ENCODE measurements at regions not wholly inside any gene's neighbourhood (a gene's known extent, or its start where the extent isn't known, plus 50 kb on each side); places are given as distances from the start of the nearest gene placed in this dataset.

DNA sequence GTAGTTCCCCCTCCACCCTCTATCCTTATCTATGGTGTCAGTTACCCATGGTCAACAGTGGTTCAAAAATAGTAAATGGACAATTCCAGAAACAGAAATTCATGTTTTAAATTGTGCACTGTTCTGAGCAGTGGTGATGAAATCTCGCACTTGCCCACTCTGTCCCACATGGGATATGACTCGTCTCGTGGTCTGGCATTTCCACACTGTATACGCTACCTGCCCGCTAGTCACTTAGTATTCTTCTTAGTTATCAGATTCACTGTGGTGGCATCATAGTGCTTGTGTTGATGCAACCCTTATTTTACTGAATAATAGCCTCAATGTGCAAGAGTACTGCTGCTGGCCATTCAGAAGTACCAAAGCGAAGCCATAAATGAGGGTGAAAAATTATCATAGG is 507.0 kb downstream of the SNAPC1 start:
- Histone ChIP-seq H3K9me3 (peaks cover 0 to 1% (median 0%) of the 10 kb centered on the region in 11 donors), H3K36me3 (no peaks in the 10 kb centered on the region), H3K27me3 (no peaks in the 10 kb centered on the region), H3K4me1 (no peaks in the 10 kb centered on the region), H3K27ac (no peak overlapping the region), H3K4me3 (no peak overlapping the region)
- ATAC-seq = no peak
- TF ChIP-seq, protein P1, sequence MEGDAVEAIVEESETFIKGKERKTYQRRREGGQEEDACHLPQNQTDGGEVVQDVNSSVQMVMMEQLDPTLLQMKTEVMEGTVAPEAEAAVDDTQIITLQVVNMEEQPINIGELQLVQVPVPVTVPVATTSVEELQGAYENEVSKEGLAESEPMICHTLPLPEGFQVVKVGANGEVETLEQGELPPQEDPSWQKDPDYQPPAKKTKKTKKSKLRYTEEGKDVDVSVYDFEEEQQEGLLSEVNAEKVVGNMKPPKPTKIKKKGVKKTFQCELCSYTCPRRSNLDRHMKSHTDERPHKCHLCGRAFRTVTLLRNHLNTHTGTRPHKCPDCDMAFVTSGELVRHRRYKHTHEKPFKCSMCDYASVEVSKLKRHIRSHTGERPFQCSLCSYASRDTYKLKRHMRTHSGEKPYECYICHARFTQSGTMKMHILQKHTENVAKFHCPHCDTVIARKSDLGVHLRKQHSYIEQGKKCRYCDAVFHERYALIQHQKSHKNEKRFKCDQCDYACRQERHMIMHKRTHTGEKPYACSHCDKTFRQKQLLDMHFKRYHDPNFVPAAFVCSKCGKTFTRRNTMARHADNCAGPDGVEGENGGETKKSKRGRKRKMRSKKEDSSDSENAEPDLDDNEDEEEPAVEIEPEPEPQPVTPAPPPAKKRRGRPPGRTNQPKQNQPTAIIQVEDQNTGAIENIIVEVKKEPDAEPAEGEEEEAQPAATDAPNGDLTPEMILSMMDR (IDR thresholded peaks at IDR 0.05) = no peak
- intact Hi-C loops (cut with DNase I) = no loop called here
- WGBS, 2 donors = 86 to 90% methylated on average over 6 of the region's 6 CpGs
- no peak for DNase-seq

DNA sequence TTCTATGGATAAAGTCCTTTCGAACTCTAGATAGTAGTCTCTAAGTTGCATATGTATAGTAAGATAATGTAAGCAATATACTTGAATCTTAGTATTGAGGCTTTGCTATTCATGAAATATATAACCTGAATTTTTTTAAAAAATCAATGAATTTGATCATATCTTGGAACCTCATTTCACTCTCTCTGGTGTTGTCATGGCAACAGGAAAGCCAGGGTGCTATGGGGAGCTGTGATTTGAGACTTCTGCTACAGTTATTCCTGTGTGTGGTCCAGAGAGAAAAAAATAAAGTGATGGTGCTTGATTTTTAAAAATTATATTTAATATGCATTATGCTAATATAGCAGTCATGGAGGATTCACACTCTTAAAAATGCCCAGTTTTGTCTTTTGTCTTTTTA is 508.0 kb downstream of the SNAPC1 start:
- Histone ChIP-seq H3K36me3 (no peaks in the 10 kb centered on the region), H3K27me3 (no peaks in the 10 kb centered on the region), H3K4me1 (no peaks in the 10 kb centered on the region), H3K4me3 (no peak overlapping the region), H3K27ac (no peak overlapping the region), H3K9me3 (peaks cover 0 to 10% (median 0%) of the 10 kb centered on the region in 11 donors)
- intact Hi-C loops (cut with DNase I) = no loop called here
- TF ChIP-seq, protein P1 (IDR thresholded peaks at IDR 0.05) = no peak
- ATAC-seq = no peak
- DNase-seq = no peak
- 76 to 96% methylated on average over 1 of the region's 1 CpG for WGBS, 2 donors

DNA sequence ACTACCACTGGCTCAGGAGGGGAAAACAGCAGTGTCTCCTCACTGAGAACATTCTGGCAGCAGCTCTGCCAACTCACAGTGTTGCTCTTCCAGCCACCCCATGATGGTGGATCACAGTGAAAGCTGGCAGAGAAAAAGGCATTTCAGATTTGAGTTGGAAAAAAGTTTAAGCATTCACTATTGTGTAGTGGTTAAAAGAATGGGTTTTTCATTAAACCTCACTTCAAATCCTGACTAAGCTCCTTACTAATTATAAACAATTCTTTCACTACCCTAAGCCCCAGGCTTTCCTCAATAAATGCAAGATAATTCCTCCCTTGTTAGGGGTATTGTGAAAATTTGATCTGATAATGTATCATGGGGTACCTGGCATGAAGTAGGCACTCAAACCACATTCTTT is 518.1 kb downstream of the SNAPC1 start:
- H3K4me3 ChIP-seq = no peak overlapping the region
- H3K27ac ChIP-seq = no peak overlapping the region
- H3K36me3 ChIP-seq = no peaks in the 10 kb centered on the region
- TF ChIP-seq, protein P1 (IDR thresholded peaks at IDR 0.05) = no peak
- DNase-seq (no peak), ATAC-seq (no peak)
- intact Hi-C loops (cut with DNase I) = no loop called here
- no peaks in the 10 kb centered on the region for H3K27me3 ChIP-seq
- H3K9me3 ChIP-seq = peaks cover 0 to 7% (median 0%) of the 10 kb centered on the region in 11 donors
- H3K4me1 ChIP-seq = no peaks in the 10 kb centered on the region

DNA sequence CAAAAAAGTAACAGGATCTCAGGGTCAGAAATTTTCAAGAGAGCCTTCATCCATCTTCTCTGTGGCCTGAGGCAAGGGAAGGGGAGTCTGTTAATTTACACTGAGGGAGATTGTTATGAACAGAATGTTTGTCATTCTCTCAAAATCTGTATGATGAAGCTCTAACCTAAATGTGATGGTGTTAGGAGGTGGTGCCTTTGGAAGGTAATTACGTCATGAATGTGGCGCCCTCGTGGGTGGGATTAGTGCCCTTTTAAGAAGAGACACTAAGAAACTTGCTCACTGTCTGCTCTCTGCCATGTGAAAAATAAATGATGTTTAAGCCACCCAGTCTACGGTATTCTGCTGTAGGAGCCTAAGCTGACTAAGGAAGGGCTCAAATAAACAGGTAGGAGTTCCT is 521.6 kb downstream of the SNAPC1 start:
- 84% methylated on average over 4 of the region's 4 CpGs for WGBS, 2 donors
- TF ChIP-seq, protein P1 (IDR thresholded peaks at IDR 0.05) = no peak
- ATAC-seq (no peak), DNase-seq (no peak)
- intact Hi-C loops (cut with DNase I) = no loop called here
- no peaks in the 10 kb centered on the region for H3K4me1 ChIP-seq
- no peaks in the 10 kb centered on the region for H3K27me3 ChIP-seq
- no peak overlapping the region for H3K4me3 ChIP-seq
- no peak overlapping the region for H3K27ac ChIP-seq
- H3K9me3 ChIP-seq = peaks cover 0 to 7% (median 0%) of the 10 kb centered on the region in 11 donors
- H3K36me3 ChIP-seq = no peaks in the 10 kb centered on the region

DNA sequence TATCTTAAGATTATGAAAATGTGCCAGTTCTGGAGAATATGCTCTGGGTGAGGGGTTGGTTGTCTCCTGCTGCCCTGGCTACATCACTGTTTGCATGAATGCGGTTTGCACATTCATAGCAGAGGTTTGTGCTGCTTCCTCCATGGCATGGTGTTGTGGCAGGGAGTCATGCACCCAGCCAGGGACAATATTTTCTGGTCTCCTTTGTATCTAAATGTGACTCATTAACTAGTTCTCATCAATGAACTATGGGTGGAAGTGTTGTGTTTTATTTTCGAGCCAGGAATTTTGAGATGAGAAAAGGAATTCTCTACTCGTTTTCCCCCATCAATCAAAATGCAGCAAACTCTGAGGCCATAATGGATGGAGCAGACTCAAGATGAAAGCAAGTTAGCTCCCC is 527.3 kb downstream of the SNAPC1 start:
- intact Hi-C loops (cut with DNase I) = no loop called here
- no peak for DNase-seq
- 61 to 69% methylated on average over 3 of the region's 3 CpGs for WGBS, 2 donors
- Histone ChIP-seq H3K9me3 (no peaks in the 10 kb centered on the region), H3K4me3 (no peak overlapping the region), H3K27ac (no peak overlapping the region), H3K27me3 (no peaks in the 10 kb centered on the region), H3K36me3 (no peaks in the 10 kb centered on the region), H3K4me1 (no peaks in the 10 kb centered on the region)
- ATAC-seq = no peak
- TF ChIP-seq, protein P1 (IDR thresholded peaks at IDR 0.05) = no peak

Data from heart right ventricle (tissue), 16 donors.